ENCODE measurements at regions not wholly inside any gene's neighbourhood (a gene's known extent, or its start where the extent isn't known, plus 50 kb on each side); places are given as distances from the start of the nearest gene placed in this dataset.

GRCh38 chr3:74415731-74416130, 198.7 kb downstream of the CNTN3 start:
- no peak overlapping the region for H3K4me3 ChIP-seq (ENCODE audit: control insufficient read depth, low read depth, low read length)
- TF ChIP-seq, protein P1, sequence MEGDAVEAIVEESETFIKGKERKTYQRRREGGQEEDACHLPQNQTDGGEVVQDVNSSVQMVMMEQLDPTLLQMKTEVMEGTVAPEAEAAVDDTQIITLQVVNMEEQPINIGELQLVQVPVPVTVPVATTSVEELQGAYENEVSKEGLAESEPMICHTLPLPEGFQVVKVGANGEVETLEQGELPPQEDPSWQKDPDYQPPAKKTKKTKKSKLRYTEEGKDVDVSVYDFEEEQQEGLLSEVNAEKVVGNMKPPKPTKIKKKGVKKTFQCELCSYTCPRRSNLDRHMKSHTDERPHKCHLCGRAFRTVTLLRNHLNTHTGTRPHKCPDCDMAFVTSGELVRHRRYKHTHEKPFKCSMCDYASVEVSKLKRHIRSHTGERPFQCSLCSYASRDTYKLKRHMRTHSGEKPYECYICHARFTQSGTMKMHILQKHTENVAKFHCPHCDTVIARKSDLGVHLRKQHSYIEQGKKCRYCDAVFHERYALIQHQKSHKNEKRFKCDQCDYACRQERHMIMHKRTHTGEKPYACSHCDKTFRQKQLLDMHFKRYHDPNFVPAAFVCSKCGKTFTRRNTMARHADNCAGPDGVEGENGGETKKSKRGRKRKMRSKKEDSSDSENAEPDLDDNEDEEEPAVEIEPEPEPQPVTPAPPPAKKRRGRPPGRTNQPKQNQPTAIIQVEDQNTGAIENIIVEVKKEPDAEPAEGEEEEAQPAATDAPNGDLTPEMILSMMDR (conservative IDR thresholded peaks at IDR 0.05; ENCODE audit: control insufficient read depth, insufficient read depth, low read depth, low read length) = no peak
- DNase-seq (ENCODE audit: low read depth) = no peak

- no peak overlapping the region for H3K4me3 ChIP-seq (ENCODE audit: control insufficient read depth, low read depth, low read length)
- DNase-seq (ENCODE audit: low read depth) = no peak
- TF ChIP-seq, protein P1 (conservative IDR thresholded peaks at IDR 0.05; ENCODE audit: control insufficient read depth, insufficient read depth, low read depth, low read length) = no peak
Measured at GRCh38 chr3:74413547-74414241, 200.8 kb downstream of the CNTN3 start.

GRCh38 chr3:74410276-74410941, 204.1 kb downstream of the CNTN3 start:
- TF ChIP-seq, protein P1 (conservative IDR thresholded peaks at IDR 0.05; ENCODE audit: control insufficient read depth, insufficient read depth, low read depth, low read length) = no peak
- no peak overlapping the region for H3K4me3 ChIP-seq (ENCODE audit: control insufficient read depth, low read depth, low read length)
- no peak for DNase-seq (ENCODE audit: low read depth)

GRCh38 chr3:74409066-74409465, 205.4 kb downstream of the CNTN3 start:
- no peak overlapping the region for H3K4me3 ChIP-seq (ENCODE audit: control insufficient read depth, low read depth, low read length)
- DNase-seq (ENCODE audit: low read depth) = no peak
- TF ChIP-seq, protein P1 (conservative IDR thresholded peaks at IDR 0.05; ENCODE audit: control insufficient read depth, insufficient read depth, low read depth, low read length) = no peak

GRCh38 chr3:74403307-74403706, 211.2 kb downstream of the CNTN3 start:
- no peak for DNase-seq (ENCODE audit: low read depth)
- H3K4me3 ChIP-seq (ENCODE audit: control insufficient read depth, low read depth, low read length) = no peak overlapping the region
- TF ChIP-seq, protein P1 (conservative IDR thresholded peaks at IDR 0.05; ENCODE audit: control insufficient read depth, insufficient read depth, low read depth, low read length) = no peak

- H3K4me3 ChIP-seq (ENCODE audit: control insufficient read depth, low read depth, low read length) = no peak overlapping the region
- DNase-seq (ENCODE audit: low read depth) = no peak
- TF ChIP-seq, protein P1 (conservative IDR thresholded peaks at IDR 0.05; ENCODE audit: control insufficient read depth, insufficient read depth, low read depth, low read length) = no peak
Measured at GRCh38 chr3:74402821-74403220, 211.6 kb downstream of the CNTN3 start.
